Ascending aorta (tissue), 2 donors: ENCODE measurements at regions not wholly inside any gene's neighbourhood (a gene's known extent, or its start where the extent isn't known, plus 50 kb on each side); places are given as distances from the start of the nearest gene placed in this dataset.
"Not testable (repeated sequence)": the region's sequence is repeated elsewhere in the genome, so short reads cannot be mapped to it uniquely, and the experiment has no call there.

Experiments
- DNase-seq, 2 donors: peaks; one replicate each; pipeline ENCODE4 v3.0.0-alpha.2; 2019; ENCODE audit warnings: low spot score in 2 of 2
- H3K27ac ChIP-seq, 2 donors: fragments of 200-600 bp; sonication (generic); one replicate each; pipeline ENCODE4 v1.5.1; 2016 to 2017; ENCODE audit warnings: mild to moderate bottlenecking in 1 of 2
- H3K27me3 ChIP-seq: fragments of 200-600 bp; sonication (generic); one replicate; pipeline ENCODE4 v1.5.1; 2017
- H3K36me3 ChIP-seq, 2 donors: fragments of 200-600 bp; sonication (generic); one replicate each; pipeline ENCODE4 v1.5.1; 2016
- H3K4me1 ChIP-seq, 2 donors: fragments of 200-600 bp; sonication (generic); one replicate each; pipeline ENCODE4 v1.5.1; 2016 to 2017; ENCODE audit warnings: mild to moderate bottlenecking in 1 of 2
- H3K4me3 ChIP-seq, 2 donors: fragments of 200-600 bp; sonication (generic); one replicate each; pipeline ENCODE4 v1.5.1; 2016 to 2017; ENCODE audit warnings: mild to moderate bottlenecking in 1 of 2
- H3K9me3 ChIP-seq, 2 donors: fragments of 200-600 bp; sonication (generic); one replicate each; pipeline ENCODE4 v1.5.1; 2016
- CTCF ChIP-seq, 3 experiments: fragments of 200-600 bp in 2 of 3; fragments of 450-650 bp in 1 of 3; sonication (generic) in 2 of 3; IDR thresholded peaks; one replicate each; pipeline ENCODE4 v1.5.1; 2016 to 2019; ENCODE audit warnings: antibody characterized with exemption in 3 of 3, mild to moderate bottlenecking in 1 of 3, moderate library complexity in 1 of 3
- intact Hi-C: fragments of 100-400 bp; cut with DNase I; formaldehyde crosslinking; loops from one replicate; pipeline ENCODE4 v1.15.1; 2023

- H3K9me3 ChIP-seq = no peaks in the 10 kb centered on the region
- no peak for DNase-seq
- H3K4me3 ChIP-seq = no peak overlapping the region
- H3K4me1 ChIP-seq = no peaks in the 10 kb centered on the region
- no peak overlapping the region for H3K27ac ChIP-seq
- intact Hi-C loops = no loop called here
- no peaks in the 10 kb centered on the region for H3K27me3 ChIP-seq
- no peak for TF ChIP-seq CTCF (IDR thresholded peaks at IDR 0.05)
- no peaks in the 10 kb centered on the region for H3K36me3 ChIP-seq
These were observed 201.1 kb downstream of the PCDH20 start for GRCh38 chr13:61214551-61214950.

DNA sequence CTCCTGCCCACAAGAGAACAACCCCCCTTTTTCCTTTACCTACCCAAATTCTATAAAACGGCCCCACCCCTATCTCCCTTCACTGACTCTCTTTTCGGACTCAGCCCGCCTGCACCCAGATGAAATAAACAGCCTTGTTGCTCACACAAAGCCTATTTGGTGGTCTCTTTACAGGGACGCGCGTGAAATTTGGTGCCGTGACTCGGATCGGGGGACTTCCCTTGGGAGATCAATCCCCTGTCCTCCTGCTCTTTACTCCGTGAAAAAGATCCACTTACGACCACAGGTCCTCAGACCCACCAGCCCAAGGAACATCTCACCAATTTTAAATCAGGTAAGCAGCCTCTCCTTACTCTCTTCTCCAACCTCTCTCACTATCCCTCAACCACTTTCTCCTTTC is 209.8 kb downstream of the PCDH20 start:
- H3K27ac ChIP-seq, DNase-seq, H3K9me3 ChIP-seq, H3K4me3 ChIP-seq, H3K27me3 ChIP-seq, H3K36me3 ChIP-seq, H3K4me1 ChIP-seq, intact Hi-C loops: not testable (repeated sequence)

DNA sequence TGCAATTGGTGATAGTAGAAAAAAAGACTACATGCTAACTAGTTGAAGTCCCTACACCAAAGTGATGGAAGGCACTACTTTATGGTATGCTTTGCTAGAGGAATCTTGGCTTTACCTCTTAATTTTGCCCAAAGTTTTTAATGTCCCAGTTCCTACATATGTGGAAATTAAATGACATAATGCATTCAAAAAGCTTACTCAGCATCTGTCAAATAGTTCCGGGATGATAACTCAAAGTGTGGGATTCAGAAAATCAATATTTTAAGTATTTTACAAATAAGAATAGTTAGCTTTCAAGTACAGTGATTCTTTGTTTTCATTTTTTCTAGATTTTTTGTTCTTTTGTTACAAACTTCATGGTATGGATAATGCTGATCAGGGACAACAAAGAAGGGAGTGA is 211.6 kb downstream of the PCDH20 start:
- Histone ChIP-seq H3K4me1 (no peaks in the 10 kb centered on the region), H3K4me3 (no peak overlapping the region), H3K27ac (no peak overlapping the region), H3K36me3 (no peaks in the 10 kb centered on the region), H3K9me3 (no peaks in the 10 kb centered on the region), H3K27me3 (no peaks in the 10 kb centered on the region)
- intact Hi-C loops = no loop called here
- no peak for DNase-seq
- no peak for TF ChIP-seq CTCF (IDR thresholded peaks at IDR 0.05)

GRCh38 chr13:61202042-61202441 is 213.6 kb downstream of the PCDH20 start:
- intact Hi-C loops = no loop called here
- Histone ChIP-seq H3K4me3 (no peak overlapping the region), H3K27me3 (no peaks in the 10 kb centered on the region), H3K27ac (no peak overlapping the region), H3K36me3 (no peaks in the 10 kb centered on the region), H3K9me3 (no peaks in the 10 kb centered on the region), H3K4me1 (no peaks in the 10 kb centered on the region)
- DNase-seq = no peak
- no peak for TF ChIP-seq CTCF (IDR thresholded peaks at IDR 0.05)

- TF ChIP-seq CTCF (IDR thresholded peaks at IDR 0.05) = no peak
- no peaks in the 10 kb centered on the region for H3K27me3 ChIP-seq
- H3K4me3 ChIP-seq = no peak overlapping the region
- no peaks in the 10 kb centered on the region for H3K36me3 ChIP-seq
- H3K4me1 ChIP-seq = no peaks in the 10 kb centered on the region
- no peak overlapping the region for H3K27ac ChIP-seq
- DNase-seq = no peak
- intact Hi-C loops = no loop called here
- no peaks in the 10 kb centered on the region for H3K9me3 ChIP-seq
These were observed 222.8 kb downstream of the PCDH20 start for GRCh38 chr13:61192826-61193225.

GRCh38 chr13:61188057-61188456 is 227.6 kb downstream of the PCDH20 start:
- Histone ChIP-seq H3K27me3 (no peaks in the 10 kb centered on the region), H3K4me1 (no peaks in the 10 kb centered on the region), H3K36me3 (no peaks in the 10 kb centered on the region), H3K4me3 (no peak overlapping the region), H3K27ac (no peak overlapping the region), H3K9me3 (no peaks in the 10 kb centered on the region)
- no peak for TF ChIP-seq CTCF (IDR thresholded peaks at IDR 0.05)
- intact Hi-C loops = no loop called here
- no peak for DNase-seq
